Large intestine (tissue), 3 donors: ENCODE measurements at regions not wholly inside any gene's neighbourhood (a gene's known extent, or its start where the extent isn't known, plus 50 kb on each side); places are given as distances from the start of the nearest gene placed in this dataset.
"Not testable (repeated sequence)": the region's sequence is repeated elsewhere in the genome, so short reads cannot be mapped to it uniquely, and the experiment has no call there.

Experiments used
- DNase-seq, 2 donors: peaks; one replicate each; pipeline versions ENCODE4 v3.0.0 to v3.0.0-alpha.2; 2013
- H3K27ac ChIP-seq: one replicate; pipeline ENCODE4 v1.5.1; 2013; ENCODE audit warnings: low read length
- H3K27me3 ChIP-seq: 2 replicates; pipeline ENCODE4 v1.6.1; 2013; ENCODE audit warnings: low read length; ENCODE audit not compliant: control insufficient read depth, insufficient read depth
- H3K36me3 ChIP-seq: 2 replicates; pipeline ENCODE4 v1.6.1; 2013; ENCODE audit warnings: low read length; ENCODE audit not compliant: control insufficient read depth, insufficient read depth
- H3K4me1 ChIP-seq: one replicate; pipeline ENCODE4 v1.6.1; 2013; ENCODE audit warnings: low read length; ENCODE audit not compliant: control insufficient read depth, insufficient read depth
- H3K4me3 ChIP-seq: one replicate; pipeline ENCODE4 v1.5.1; 2013; ENCODE audit warnings: low read length
- H3K9me3 ChIP-seq: one replicate; pipeline ENCODE4 v1.6.1; 2013; ENCODE audit warnings: mild to moderate bottlenecking, low read depth, low read length, moderate library complexity; ENCODE audit not compliant: control insufficient read depth
- WGBS: methylation state at CpG from one replicate; pipeline ENCODE4 v1.1.5; 2013; ENCODE audit warnings: low lambda C conversion rate; ENCODE audit not compliant: insufficient coverage; 5-methylcytosine and 5-hydroxymethylcytosine counted together

DNA sequence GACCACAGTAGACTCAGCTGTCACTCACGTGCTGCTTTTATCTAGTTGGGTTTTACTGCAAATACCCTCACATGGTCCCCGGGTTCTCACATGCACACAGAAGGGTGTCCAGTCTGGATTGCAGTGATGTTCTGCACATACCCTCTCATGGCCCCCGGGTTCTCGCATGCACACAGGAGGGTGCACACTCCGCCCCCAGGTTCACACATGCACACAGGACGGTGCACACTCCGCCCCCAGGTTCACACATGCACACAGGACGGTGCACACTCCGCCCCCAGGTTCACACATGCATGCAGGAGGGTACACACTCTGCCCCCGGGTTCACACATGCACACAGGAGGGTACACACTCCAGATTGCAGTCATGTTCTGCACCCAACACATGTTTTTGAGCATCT is 224.3 kb downstream of the ERMARD start:
- no peaks in the 10 kb centered on the region for H3K36me3 ChIP-seq
- no peaks in the 10 kb centered on the region for H3K4me1 ChIP-seq
- no peak for DNase-seq
- peaks cover 2% of the 10 kb centered on the region for H3K27me3 ChIP-seq
- WGBS = no CpG with 5 or more reads among the region's 10 CpGs
- no peak overlapping the region for H3K27ac ChIP-seq
- no peak overlapping the region for H3K4me3 ChIP-seq
- no peaks in the 10 kb centered on the region for H3K9me3 ChIP-seq

GRCh38 chr6:169975286-169975685 is 223.9 kb downstream of the ERMARD start:
- WGBS = no CpG with 5 or more reads among the region's 14 CpGs
- DNase-seq = no peak
- Histone ChIP-seq H3K27me3 (peaks cover 2% of the 10 kb centered on the region), H3K36me3 (no peaks in the 10 kb centered on the region), H3K4me1 (no peaks in the 10 kb centered on the region), H3K27ac (no peak overlapping the region), H3K9me3 (no peaks in the 10 kb centered on the region), H3K4me3 (no peak overlapping the region)

DNA sequence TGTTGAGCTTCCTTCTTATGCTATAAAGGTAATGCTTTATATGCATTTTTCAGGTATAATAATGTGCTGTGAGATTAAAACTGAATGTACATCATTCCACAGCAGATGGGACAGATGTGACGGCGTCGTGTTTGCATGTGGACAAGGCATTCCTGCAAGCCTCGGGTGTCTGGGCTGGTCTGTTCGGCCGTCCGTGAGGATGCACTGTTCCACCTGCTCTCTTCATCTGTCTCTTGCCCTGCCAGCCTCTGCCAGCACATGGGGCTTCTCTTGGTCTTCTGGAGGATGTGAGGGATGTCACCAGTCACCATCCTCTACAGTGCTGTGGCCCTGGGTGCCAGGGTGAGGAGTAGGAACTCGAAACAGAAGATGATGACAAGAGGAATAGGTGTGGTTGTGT is 223.2 kb downstream of the ERMARD start:
- no peak for DNase-seq
- WGBS = no CpG with 5 or more reads among the region's 8 CpGs

GRCh38 chr6:169973588-169974467 is 222.4 kb downstream of the ERMARD start:
- not testable (repeated sequence) for H3K36me3 ChIP-seq, H3K4me1 ChIP-seq, H3K4me3 ChIP-seq, H3K27ac ChIP-seq, DNase-seq, H3K9me3 ChIP-seq, H3K27me3 ChIP-seq
- 66% methylated on average over 3 of the region's 21 CpGs for WGBS

More for the DNA sequence above, 223.2 kb downstream of the ERMARD start:
- Histone ChIP-seq H3K4me1 (no peaks in the 10 kb centered on the region), H3K36me3 (no peaks in the 10 kb centered on the region), H3K27ac (no peak overlapping the region), H3K27me3 (peaks cover 2% of the 10 kb centered on the region), H3K4me3 (no peak overlapping the region), H3K9me3 (no peaks in the 10 kb centered on the region)

GRCh38 chr6:169972736-169973135 is 221.3 kb downstream of the ERMARD start:
- H3K36me3 ChIP-seq = no peaks in the 10 kb centered on the region
- H3K27me3 ChIP-seq = no peaks in the 10 kb centered on the region
- no peaks in the 10 kb centered on the region for H3K9me3 ChIP-seq
- WGBS = no CpG with 5 or more reads among the region's 2 CpGs
- no peak overlapping the region for H3K27ac ChIP-seq
- no peak for DNase-seq
- H3K4me1 ChIP-seq = no peaks in the 10 kb centered on the region
- H3K4me3 ChIP-seq = no peak overlapping the region

DNA sequence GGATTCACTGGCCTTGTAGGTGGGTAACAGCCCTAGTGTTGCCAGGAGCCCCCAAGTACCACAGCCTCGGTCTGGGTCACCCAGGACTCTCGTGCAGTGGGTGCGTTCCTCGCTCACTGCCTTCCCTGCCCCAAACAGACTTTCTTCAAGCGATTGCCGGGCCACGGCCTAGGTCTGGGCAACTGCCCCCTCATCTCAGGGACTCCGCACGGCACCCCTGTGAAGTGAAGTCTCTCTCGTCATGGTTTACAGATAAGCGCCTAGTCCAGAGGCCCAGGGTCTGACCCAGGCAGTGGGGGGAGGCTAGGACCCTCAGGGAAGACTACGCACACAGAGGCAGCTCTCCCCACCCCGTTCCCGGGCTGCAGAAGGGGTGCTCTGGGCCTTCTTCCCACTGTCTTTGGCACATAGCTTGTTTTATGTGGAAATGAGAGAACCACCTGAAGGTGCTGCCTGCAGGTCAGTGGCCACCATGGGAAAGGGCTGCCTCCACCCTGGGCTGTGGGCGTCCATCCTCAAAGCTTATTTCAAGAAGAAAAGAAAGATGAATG is 220.8 kb downstream of the ERMARD start:
- DNase-seq = no peak
- Histone ChIP-seq H3K27me3 (no peaks in the 10 kb centered on the region), H3K36me3 (no peaks in the 10 kb centered on the region), H3K9me3 (no peaks in the 10 kb centered on the region), H3K4me3 (no peak overlapping the region), H3K4me1 (no peaks in the 10 kb centered on the region), H3K27ac (no peak overlapping the region)
- WGBS = no CpG with 5 or more reads among the region's 15 CpGs

- WGBS = no CpG with 5 or more reads among the region's 38 CpGs
- DNase-seq = no peak
Observed at GRCh38 chr6:169971081-169971861, 219.8 kb downstream of the ERMARD start.

DNA sequence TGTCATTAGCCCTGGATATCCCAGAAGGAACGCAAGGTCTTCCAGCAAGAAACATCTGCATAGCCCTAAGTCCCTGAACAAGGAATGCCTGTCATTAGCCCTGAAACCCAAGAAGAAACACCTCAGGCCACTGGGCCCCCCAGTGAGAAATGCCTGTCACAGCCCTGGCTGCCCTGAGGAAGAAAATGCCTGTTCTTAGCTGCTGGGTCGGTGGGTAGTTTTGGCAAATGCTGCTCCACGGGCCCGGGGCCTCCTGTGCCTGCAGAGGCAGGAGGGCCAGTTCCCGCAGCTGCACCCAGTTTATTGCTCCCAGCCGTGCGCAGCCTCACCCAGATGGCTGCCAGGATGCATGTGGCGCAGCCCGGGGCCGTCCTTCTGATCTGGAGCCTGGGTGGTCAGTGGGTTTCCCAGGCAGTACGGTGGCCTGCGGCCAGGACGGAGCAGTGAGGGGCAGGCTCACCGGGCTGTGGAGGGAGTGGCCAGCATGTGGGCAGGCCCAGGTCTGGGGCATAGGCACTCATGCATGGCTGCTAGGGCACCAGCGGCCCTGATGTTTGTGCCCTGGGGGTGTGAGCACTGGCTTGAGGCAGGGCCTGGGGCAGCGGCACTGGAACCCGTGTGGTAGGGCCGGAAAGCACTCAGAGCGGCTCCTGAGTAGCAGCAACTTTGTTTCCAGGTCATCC is 219.0 kb downstream of the ERMARD start:
- no peak for DNase-seq
- no peaks in the 10 kb centered on the region for H3K36me3 ChIP-seq
- H3K27me3 ChIP-seq = no peaks in the 10 kb centered on the region
- no CpG with 5 or more reads among the region's 19 CpGs for WGBS
- no peak overlapping the region for H3K27ac ChIP-seq
- no peaks in the 10 kb centered on the region for H3K4me1 ChIP-seq
- no peaks in the 10 kb centered on the region for H3K9me3 ChIP-seq
- H3K4me3 ChIP-seq = no peak overlapping the region

More at GRCh38 chr6:169971081-169971861, 219.8 kb downstream of the ERMARD start:
- H3K27me3 ChIP-seq = no peaks in the 10 kb centered on the region
- H3K4me1 ChIP-seq = no peaks in the 10 kb centered on the region
- no peak overlapping the region for H3K4me3 ChIP-seq
- no peaks in the 10 kb centered on the region for H3K36me3 ChIP-seq
- no peaks in the 10 kb centered on the region for H3K9me3 ChIP-seq
- H3K27ac ChIP-seq = no peak overlapping the region

DNA sequence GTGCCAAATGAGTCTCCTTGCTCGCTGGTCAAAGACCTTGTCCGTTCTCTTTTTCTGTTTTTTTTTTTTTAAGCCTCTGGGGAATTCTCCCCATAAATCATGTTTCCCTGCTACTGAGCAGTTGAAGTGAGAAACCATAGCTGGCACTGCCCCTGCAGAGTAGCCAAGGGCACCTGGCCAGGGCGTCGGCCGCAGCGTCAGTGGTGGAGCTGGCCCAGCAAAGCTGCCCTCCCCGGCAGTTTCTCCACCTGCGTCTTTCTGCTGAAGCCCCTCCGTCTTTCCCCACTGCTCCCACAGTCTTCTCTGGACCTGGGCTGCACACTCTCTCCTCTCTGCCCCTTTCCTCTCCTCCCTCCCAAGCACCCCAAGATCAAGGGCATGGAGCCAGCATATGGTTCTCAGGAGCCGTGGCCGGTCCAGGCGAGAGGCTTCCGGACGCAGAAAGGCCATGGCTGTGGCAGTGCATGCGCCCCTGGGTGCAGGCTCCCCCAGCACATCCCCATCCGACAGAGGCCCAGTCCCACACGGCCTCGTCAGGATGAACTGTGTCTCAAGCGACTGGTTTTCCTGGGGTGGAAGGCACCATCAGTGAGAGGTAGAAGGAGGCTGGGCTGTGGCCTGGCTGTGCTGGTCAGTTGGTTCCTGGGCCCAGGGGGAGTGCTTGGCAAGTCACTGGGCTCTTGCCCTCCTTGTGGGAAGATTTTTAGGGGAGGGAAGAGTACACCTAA is 218.1 kb downstream of the ERMARD start:
- Histone ChIP-seq H3K27ac (no peak overlapping the region), H3K9me3 (no peaks in the 10 kb centered on the region), H3K36me3 (no peaks in the 10 kb centered on the region), H3K4me1 (no peaks in the 10 kb centered on the region), H3K27me3 (no peaks in the 10 kb centered on the region), H3K4me3 (no peak overlapping the region)
- DNase-seq = no peak
- WGBS = 78% methylated on average over 3 of the region's 19 CpGs
